ENCODE measurements at regions not wholly inside any gene's neighbourhood (a gene's known extent, or its start where the extent isn't known, plus 50 kb on each side); places are given as distances from the start of the nearest gene placed in this dataset.
"Not testable (repeated sequence)": the region's sequence is repeated elsewhere in the genome, so short reads cannot be mapped to it uniquely, and the experiment has no call there.

DNA sequence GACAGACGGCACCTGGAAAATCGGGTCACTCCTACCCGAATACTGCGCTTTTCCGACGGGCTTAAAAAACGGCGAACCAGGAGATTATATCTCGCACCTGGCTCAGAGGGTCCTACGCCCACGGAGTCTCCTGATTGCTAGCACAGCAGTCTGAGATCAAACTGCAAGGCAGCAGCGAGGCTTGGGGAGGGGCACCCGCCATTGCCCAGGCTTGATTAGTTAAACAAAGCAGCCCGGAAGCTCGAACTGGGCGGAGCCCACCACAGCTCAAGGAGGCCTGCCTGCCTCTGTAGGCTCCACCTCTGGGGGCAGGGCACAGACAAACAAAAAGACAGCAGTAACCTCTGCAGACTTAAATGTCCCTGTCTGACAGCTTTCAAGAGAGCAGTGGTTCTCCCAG is 197.5 kb upstream of the FAT3 start:
- not testable (repeated sequence) for DNase-seq (ENCODE audit: low spot score)

DNA sequence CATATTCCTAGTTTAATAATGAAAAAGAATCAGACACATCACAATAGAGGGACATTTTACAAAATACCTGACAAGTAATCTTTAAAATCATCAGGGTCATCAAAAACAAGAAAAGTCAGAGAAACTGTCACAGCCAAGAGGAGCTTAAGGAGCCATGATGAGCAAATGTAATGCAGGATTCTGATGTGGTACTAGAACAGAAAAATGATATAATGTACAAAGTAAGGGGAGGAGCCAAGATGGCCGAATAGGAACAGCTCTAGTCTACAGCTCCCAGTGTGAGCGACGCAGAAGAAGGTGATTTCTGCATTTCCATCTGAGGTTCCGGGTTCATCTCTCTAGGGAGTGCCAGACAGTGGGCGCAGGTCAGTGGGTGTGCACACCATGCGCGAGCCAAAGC is 198.0 kb upstream of the FAT3 start:
- DNase-seq (ENCODE audit: low spot score), result no peak

DNA sequence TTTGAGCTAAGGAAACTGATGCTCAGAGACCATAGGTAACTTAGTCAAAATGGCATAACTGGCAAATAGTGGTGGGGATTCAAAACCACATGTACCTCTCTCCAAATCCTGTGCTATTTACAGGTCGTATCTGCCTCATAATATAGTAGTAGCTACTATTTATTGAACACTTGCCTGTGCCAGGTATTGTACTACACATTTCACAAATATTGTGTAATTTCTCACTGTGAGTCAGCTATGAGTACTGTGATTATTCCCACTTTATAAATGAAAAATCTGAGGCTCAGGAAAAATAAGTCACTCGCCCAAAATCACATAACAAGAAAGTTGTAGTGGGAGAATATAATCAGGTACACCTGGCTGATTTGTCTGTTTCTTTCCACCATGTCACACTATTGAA is 199.8 kb upstream of the FAT3 start:
- DNase-seq (ENCODE audit: low spot score), result no peak

DNA sequence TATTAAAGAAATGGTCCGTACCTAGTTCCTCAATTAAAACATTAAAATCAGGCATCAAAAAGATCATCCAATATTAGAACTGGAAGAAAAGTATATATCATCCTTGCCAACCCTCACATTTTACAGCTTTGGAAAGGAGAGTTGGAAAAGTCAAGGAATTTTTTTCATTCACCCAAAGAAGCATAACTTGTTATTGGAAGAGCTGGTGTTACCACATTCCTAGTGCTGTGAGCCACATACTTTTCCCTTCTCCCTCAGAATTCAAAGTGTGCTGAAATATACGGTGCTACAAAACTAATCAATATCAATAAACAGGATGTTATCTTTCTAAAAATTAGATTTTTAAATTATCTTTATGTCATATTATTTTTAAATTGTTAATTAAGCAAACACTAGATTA is 202.1 kb upstream of the FAT3 start:
- no peak for DNase-seq (ENCODE audit: low spot score)

DNA sequence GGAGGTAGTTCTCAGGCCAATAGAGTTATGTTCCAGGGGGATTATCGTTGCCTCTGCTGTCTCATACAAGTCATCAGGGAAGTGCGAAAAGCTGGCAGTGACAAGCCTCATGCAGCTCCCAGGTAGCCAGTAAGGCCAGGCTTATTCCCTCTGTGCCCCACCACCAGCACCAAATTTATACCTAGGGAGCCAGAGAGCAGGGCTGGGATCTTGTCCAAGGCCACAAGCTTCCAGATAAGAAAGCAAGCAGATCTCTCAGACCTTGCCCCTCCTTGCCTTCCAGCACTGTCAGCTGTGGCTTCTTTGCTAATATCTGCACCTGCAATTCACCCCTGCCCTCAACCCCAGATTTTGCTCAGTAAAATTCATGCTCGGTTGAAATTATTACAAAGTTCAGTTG is 206.3 kb upstream of the FAT3 start:
- DNase-seq (ENCODE audit: low spot score), result no peak

DNA sequence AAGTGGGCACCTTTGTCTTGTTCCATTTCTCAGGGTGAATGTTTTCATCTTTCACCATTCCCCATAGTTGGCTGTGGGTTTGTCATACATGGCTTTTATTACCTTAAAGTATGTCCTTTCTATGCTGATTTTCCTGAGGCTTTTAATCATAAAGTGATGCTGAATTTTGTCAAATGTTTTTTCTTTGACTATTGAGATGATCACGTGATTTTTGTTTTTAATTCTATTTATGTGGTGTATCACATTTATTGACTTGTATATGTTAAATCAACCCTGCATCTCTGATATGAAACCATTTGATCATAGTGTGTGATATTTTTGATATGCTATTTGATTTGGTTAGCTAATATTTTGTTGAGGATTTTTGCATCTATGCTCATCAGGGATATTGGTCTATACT is 216.4 kb upstream of the FAT3 start:
- no peak for DNase-seq (ENCODE audit: low spot score)

DNA sequence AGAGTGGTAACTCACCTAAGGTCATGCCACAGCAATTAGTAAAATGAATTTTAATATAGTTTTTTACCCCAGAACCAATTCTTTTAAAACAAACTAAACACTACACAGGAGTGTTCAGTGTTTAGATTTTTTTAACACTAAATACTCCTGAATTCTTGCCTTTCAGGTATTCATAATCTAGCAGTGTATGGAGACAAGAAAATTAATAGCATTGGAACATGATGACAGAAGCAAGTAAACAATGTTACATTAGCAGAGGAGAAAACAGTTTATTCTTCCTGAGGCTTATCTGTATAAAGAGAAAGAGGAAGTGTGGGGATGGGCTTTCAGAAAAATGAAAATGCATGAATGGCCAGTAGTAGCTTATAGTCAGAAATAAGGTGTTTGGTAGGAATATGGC is 222.1 kb upstream of the FAT3 start:
- DNase-seq (ENCODE audit: low spot score), result no peak

DNA sequence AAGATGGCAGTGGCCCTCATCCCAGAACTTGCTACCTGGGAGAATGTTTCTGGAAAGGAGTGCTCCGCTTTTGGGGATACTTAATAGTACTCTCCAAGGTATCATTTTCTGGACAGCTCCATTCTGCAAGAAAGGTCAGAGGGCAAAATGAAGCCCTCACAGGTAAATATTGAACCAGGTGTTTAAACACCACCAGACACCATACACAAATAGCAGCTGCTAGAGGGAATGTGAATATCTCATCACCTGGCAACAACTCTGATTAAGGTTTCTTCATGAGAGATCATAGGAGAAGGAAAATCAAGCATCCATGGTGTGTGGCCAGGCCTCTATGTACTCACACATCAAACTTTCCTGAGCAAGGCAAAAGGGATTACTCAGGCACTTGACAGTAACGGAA is 226.1 kb upstream of the FAT3 start:
- no peak for DNase-seq (ENCODE audit: low spot score)

DNA sequence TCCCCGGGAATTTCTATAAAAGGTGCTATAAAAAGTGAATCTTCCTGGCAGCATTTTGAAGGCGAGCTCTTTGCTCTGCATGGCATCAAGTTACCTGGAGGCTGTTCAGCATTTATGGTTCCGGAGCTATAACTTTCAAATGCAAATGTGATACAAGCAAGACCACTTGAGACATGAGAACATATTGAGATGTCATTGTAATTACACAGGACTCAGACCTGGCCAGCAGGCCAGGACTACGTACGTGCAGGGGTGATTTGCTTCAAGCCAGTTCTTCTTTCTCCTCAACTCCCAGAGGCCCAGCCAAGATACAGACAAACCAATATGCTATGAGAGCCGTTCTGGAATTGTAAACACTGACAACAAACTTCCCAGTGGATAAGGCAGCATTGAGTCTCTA is 227.4 kb upstream of the FAT3 start:
- no peak for DNase-seq (ENCODE audit: low spot score)

DNA sequence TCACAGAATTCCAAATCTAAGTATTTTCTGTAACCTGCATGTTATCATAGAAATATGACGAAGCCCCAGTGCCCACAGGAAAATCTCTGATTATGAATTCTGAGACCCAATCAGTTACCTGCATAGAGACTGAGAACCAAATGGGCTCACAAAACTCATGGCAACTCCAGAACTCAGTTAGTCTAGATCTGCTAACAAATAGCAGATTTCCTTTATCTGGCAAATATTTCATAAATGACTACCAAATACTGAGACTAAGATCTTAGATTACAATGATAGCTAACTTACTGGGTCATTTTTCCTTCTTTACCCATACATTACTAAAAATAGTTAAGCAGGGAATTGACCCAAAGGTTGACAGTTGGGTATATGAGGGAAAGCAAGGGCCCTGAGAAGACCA is 228.1 kb upstream of the FAT3 start:
- no peak for DNase-seq (ENCODE audit: low spot score)

DNA sequence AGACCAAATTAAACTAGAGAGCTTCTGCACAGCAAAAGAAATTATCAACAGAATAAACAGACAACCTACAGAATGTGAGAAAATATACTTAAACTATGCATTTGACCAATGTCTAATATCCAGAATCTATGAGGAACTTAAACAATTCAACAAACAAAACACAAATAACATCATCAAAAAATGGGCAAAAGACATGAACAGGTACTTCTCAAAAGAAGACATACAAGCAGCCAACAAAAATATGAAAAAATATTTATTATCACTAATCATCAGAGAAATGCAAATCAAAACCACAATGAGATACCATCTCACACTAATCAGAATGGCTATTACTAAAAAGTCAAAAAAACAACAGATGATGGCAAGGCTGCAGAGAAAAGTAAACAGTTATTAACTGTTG is 236.2 kb upstream of the FAT3 start:
- not testable (repeated sequence) for DNase-seq (ENCODE audit: low spot score)

DNA sequence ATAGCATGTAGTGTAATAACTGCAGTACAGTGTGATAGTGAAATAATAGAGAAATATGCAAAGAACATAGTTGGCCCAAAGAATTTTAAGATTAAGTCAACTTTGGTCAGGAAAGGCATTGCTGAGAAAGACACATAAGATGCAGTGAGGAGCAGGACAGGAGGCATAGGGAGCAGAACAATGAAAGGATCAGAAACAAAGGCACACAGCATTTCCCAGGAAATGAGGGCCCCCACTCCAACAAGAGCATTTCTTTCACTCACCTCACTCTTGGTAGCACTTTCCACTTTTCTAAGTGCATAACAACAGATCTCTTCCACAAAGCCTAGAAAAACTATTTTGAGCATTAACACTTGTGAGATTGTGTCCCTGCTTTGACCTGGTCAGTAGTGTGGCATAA is 238.4 kb upstream of the FAT3 start:
- DNase-seq (ENCODE audit: low spot score), result no peak

DNA sequence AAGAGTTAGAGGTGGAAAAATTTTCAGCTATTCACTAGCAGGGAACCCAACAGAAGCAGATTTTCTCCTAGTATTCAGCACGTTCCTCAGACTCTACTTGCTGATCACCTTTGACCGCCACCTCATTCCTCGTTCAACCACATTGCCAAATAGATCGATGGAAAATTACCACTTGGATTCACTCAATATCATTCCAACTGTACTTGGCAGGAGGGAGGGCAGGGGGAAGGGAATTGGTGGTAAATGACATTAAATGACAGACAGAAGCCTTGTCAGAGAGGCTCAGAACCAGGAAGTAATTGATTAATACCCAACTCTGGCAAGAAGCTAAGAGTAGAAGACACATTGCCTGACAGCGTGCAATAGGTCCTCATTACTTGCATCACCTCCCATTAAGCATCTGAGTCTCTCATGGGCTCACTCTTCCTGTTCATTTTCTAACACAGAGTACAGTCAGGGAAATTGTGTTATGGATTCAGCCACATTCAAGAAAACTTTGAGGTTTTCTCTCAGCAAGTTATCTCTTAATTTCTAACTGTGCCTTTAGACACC is 240.5 kb upstream of the FAT3 start:
- no peak for DNase-seq (ENCODE audit: low spot score)

DNA sequence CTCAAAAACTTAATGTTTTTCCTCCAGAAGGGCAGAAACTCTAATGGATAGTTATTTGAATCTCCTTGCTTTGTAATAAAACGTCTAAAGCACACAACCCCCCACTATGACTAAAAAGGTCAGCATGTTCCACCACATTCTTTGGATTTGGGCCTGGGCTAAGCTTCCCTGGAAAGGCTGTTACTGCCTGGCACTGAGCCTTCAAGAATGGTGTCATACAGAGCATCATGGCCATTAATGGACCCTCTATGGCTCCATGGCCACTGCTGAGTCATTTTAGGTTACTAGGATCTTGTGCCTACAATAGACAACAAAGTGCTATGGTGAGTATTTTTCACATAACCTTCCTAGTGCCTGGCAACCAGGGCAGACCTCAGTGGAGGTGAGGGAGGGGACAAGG is 242.6 kb upstream of the FAT3 start:
- no peak for DNase-seq (ENCODE audit: low spot score)

DNA sequence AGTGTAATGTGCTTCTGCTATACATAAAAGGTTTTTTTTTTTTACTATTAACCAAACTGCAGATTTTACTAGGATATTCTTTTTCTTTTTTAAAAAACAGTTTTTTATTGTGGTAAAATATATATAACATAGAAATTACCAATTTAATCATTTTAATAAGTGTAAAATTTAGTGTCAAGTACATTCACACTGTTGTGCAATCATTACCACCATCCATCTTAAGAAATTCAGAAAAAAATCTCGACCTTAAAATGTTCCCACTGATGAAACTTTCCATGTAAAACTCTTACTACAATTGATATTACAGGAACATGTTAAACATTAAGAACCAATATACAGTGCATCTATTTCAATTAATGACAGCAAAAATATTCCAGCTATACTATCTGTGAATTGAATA is 244.8 kb upstream of the FAT3 start:
- no peak for DNase-seq (ENCODE audit: low spot score)

DNA sequence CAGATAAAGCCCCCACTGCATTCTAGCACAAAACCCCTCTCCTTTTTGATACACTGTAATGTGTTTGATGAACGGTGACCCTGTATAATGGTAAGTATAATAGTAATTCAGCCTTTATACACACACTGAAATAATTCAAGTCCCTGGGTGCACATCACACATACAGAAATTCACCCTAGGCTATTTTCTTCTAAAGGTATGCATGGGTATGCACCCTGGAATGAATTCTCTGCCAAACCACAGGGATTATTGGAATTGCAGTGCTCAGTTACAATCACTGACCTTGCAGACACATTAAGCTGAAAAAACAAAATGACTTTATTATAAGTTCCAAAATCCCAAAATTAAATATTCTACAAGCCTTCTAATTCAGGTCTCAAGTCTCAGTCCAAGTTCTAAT is 245.9 kb upstream of the FAT3 start:
- no peak for DNase-seq (ENCODE audit: low spot score)

DNA sequence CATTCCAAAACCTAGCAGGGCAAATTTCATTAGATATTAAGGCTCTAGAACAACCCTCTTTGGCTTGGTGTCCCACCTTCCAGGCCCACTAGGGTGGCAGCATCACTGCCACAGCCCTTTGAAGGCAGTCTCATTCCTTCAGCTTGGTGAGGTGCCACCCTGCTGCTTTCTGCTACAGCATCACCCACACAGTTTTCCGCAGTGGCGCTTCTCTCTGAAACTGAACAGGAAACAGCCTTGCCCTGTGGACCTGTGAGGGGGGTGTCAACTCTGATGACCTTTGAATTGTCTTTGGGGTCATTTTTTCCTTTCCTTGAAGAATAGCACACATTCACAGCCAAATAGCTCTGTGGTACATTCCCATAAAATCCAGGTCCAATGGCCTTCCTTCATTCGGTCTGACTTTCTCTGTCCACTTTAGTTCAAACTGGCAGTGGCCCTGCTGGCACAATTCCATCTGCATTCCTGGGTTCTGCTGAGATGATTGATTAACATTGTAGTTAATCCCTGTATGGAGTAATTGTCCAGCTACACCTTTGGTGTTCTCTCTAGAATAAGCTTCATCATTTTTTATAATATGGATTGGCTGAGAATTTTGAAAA is 251.9 kb upstream of the FAT3 start:
- no peak for DNase-seq (ENCODE audit: low spot score)

DNA sequence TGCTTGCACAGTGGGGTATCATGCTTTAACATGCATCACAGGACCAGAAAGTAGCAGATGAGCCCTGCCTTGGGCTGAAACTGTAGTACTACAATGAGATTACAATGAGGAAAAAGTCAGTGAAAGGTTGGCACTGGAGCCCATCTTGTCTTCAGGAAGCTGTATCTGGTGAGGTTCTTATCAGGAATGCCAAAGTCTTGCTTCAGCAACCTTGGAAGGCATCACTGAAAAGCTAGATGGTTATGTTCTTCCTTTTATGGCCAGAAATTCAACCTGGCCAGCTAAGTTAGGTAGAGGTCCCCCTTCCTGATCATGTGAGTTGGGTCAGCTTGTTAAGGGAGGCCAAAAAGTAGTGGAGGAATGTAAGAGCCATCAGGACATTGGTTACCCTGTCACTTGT is 254.0 kb upstream of the FAT3 start:
- DNase-seq (ENCODE audit: low spot score), result no peak

DNA sequence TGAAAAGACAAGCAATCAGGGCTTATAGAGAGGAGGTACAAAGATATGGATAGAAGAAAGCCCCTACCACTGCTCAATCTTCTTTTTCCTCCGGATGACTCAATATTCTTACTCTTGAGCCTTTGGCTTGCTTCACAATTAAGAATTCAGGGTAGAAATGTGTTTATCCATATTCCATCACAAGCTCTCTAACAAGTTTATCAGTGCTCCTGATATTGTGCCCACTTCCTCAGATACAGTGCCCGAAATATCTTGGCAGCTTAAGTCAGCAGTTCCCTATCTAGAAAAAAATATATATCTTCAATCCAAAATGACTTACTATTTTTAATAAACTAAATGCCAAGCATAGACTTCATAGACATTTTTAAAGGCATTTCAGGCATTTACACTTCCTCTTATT is 255.1 kb upstream of the FAT3 start:
- no peak for DNase-seq (ENCODE audit: low spot score)

DNA sequence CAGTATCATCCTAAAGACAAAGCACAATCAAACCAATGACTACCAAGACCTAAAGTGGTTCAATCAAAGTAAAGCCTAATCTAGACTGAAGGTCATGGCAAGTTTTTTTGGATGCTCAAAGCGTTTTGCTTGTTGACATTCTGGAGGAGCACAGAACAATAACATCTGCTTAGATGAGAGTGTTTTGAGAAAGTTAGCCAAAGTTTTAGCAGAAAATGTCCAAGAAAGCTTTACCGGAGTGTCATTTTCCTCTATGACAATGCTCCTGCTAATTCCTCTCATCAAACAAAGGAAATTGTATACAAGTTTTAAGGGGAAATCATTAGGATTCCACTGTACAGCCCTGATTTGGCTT is 256.9 kb upstream of the FAT3 start:
- DNase-seq (ENCODE audit: low spot score), result no peak

DNA sequence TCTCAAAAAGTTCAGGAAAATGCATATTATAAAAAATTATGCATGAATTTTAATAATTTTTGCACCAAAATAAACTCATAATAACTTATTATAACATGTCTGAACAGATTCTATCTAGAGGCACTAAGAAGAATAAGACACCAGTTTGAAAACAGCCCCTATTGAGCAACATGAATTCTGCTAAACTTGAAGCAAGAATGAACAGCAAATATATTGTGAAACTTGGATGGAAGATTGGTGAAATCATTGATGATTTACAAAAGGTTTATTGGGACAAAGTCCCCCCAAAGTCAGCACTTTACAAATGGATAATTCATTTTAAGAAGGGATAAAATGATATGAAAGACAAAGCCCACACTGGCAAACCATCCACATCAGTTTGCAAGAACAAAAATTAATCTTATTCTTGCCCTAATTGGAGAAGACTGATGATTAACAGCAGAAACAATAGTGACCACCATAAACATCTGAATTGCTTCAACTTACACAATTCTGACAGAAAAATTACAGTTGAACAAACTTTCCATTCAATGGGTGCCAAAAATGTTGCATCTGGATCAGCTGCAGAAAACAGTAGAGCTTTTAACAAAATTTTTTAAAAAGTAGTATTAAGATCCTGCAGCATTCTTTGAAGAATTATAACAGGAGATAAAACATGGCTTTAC is 257.5 kb upstream of the FAT3 start:
- DNase-seq (ENCODE audit: low spot score), result no peak

DNA sequence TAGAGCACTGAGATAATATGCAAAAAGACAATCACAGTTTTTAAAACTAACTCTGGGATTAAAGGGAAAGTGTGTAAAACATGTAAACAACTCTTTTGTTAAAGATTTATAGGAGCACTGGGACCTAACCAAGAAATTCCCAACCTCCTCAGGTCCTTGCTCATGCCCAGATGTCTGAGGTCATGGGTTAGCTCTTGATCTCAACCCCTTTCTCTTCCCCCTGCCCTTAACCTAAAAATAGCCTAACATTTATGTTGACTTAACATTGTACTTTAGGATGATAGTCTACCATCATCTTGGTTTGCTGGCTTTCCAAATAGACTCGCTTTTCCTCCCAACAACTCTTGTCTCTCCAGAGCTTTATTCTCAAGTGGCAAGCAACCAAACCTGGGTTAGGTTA is 258.2 kb upstream of the FAT3 start:
- no peak for DNase-seq (ENCODE audit: low spot score)

DNA sequence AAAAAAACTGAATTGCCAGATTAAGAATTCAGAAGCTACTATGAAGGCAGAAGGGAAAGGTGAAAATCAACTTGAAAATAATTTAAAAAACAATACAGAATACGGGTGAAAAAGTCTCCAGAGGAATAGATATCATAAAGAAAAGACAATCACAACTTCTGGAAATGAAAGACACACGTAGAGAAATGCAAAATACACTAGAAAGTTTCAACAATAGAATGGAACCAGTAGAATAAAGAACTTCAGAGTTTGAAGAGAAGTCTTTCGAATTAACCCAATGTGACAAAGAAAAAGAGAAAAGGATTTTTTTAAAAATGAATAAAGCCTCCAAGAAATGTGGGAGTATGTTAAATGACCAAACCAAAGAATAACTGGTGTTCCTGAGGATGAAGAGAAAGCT is 263.8 kb upstream of the FAT3 start:
- DNase-seq (ENCODE audit: low spot score), result no peak

DNA sequence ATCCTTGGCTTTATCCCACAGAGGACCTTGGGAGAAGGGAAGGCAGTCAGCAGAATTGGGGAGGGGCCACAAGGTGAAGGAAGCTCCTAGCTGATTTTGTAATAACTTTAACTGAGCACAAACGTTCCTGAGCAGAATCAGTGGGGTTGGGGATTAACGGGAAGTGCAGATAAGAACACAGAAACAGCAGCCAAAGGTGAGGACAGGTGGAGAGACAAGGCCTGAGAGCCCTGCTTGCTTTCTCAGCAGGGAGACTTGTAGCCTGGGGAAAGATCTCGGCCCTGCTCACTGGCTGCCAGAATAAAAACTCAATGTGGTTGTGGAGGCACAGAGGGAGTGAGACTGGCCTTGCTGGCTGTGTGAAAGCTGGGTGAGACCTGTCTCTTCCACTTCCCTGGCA is 265.2 kb upstream of the FAT3 start:
- no peak for DNase-seq (ENCODE audit: low spot score)

Measured in putamen (tissue), 1 donor.